ENCODE measurements at regions not wholly inside any gene's neighbourhood (a gene's known extent, or its start where the extent isn't known, plus 50 kb on each side); places are given as distances from the start of the nearest gene placed in this dataset.

DNA sequence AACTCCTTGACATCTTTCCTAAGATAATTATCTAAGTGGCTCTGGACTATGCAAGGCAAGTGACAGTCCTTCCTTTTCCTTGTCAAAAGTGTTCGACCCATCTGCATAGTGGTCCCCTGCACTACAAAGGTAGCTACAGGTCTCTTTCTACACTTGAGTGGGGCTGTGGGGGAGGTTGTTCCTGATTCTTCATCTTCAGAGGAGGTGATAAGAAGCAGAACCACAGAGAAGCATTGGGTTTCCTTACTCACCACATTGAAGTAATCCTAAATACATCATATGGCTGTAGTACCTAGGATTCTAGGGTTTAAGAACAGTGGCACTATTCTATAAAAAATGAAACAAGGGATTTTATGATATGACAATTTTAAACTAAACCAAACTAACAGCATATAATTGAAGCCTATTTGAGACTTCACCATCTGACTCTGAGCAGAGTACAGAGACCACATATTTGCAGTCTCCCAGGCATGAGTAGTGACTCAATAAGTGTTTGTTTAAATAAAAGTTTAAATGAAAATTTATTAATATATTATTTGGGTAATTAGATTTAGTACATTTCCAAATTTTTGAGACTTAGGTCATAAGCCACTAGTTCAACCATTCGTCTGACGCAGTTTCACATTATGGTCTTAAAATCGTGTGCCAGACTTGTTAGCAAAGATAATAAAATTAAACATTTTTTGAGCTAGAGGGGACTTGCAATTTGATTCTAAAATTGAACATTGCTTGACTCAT lies 54.9 kb upstream of the NEK7 start:
- no peak for DNase-seq (ENCODE audit: low read depth)
- Histone ChIP-seq H3K4me3 (ENCODE audit: low read depth, low read length) (no peak overlapping the region), H3K27me3 (ENCODE audit: control insufficient read depth, insufficient read depth, low read length) (no peaks in the 10 kb centered on the region), H3K36me3 (ENCODE audit: control insufficient read depth, insufficient read depth, low read length) (no peaks in the 10 kb centered on the region)
- TF ChIP-seq, protein P1, sequence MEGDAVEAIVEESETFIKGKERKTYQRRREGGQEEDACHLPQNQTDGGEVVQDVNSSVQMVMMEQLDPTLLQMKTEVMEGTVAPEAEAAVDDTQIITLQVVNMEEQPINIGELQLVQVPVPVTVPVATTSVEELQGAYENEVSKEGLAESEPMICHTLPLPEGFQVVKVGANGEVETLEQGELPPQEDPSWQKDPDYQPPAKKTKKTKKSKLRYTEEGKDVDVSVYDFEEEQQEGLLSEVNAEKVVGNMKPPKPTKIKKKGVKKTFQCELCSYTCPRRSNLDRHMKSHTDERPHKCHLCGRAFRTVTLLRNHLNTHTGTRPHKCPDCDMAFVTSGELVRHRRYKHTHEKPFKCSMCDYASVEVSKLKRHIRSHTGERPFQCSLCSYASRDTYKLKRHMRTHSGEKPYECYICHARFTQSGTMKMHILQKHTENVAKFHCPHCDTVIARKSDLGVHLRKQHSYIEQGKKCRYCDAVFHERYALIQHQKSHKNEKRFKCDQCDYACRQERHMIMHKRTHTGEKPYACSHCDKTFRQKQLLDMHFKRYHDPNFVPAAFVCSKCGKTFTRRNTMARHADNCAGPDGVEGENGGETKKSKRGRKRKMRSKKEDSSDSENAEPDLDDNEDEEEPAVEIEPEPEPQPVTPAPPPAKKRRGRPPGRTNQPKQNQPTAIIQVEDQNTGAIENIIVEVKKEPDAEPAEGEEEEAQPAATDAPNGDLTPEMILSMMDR (IDR thresholded peaks at IDR 0.05; ENCODE audit: insufficient read depth, low read length, poor library complexity, severe bottlenecking): no peak

DNA sequence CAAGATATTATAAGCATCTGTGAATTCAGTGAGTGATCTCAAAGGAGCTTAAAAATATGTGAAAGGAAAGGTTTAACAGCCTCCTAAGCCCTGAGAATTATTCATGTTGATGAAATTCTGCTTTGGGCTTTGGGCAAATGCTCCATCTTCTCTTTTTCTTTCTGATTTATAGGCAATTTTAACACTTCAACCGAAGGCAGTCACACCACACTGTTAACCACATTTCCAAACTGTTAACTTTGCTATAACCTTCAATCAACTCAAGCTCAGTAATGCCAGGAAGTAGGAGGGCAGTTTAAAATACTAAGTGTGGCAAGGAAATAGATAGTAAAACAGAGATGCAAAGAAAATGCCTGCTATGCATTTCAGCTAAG lies 54.4 kb upstream of the NEK7 start:
- DNase-seq (ENCODE audit: low read depth): no peak
- TF ChIP-seq, protein P1 (IDR thresholded peaks at IDR 0.05; ENCODE audit: insufficient read depth, low read length, poor library complexity, severe bottlenecking): no peak
- Histone ChIP-seq H3K27me3 (ENCODE audit: control insufficient read depth, insufficient read depth, low read length) (no peaks in the 10 kb centered on the region), H3K36me3 (ENCODE audit: control insufficient read depth, insufficient read depth, low read length) (no peaks in the 10 kb centered on the region), H3K4me3 (ENCODE audit: low read depth, low read length) (no peak overlapping the region)

- TF ChIP-seq, protein P1 (IDR thresholded peaks at IDR 0.05; ENCODE audit: insufficient read depth, low read length, poor library complexity, severe bottlenecking): no peak
- no peaks in the 10 kb centered on the region for H3K27me3 ChIP-seq (ENCODE audit: control insufficient read depth, insufficient read depth, low read length)
- no peaks in the 10 kb centered on the region for H3K36me3 ChIP-seq (ENCODE audit: control insufficient read depth, insufficient read depth, low read length)
- no peak for DNase-seq (ENCODE audit: low read depth)
- H3K4me3 ChIP-seq (ENCODE audit: low read depth, low read length): no peak overlapping the region
Measured at GRCh38 chr1:198105185-198105584, 51.6 kb upstream of the NEK7 start.

GRCh38 chr1:198106011-198106410 lies 50.8 kb upstream of the NEK7 start:
- no peak for DNase-seq (ENCODE audit: low read depth)
- Histone ChIP-seq H3K27me3 (ENCODE audit: control insufficient read depth, insufficient read depth, low read length) (no peaks in the 10 kb centered on the region), H3K36me3 (ENCODE audit: control insufficient read depth, insufficient read depth, low read length) (no peaks in the 10 kb centered on the region), H3K4me3 (ENCODE audit: low read depth, low read length) (no peak overlapping the region)
- TF ChIP-seq, protein P1 (IDR thresholded peaks at IDR 0.05; ENCODE audit: insufficient read depth, low read length, poor library complexity, severe bottlenecking): no peak
